ENCODE measurements at regions not wholly inside any gene's neighbourhood (a gene's known extent, or its start where the extent isn't known, plus 50 kb on each side); places are given as distances from the start of the nearest gene placed in this dataset.
"Not testable (repeated sequence)": the region's sequence is repeated elsewhere in the genome, so short reads cannot be mapped to it uniquely, and the experiment has no call there.

DNA sequence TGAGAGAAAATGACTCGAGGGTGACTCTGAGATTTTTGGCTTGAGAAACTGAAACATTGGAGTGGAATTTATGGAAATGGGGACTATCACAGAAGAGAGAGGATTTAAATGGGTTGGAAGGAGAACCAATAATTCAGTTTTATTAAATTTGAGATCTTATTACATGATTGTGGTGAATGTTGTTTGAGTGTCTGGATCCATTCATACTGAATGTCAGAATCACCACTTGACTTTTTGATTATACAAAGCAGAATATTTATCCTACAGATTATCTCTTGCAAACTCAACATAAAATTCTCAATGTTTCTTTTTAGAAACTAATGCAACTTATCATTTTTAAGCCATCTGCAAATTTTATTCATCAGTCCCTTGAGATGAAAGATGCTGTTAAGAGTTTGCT is 332.8 kb downstream of the CNTN3 start:
- DNase-seq (ENCODE audit: low read depth in 2 of 2), result no peak

- no peak for DNase-seq (ENCODE audit: low read depth in 2 of 2)
Observed at GRCh38 chr3:74273555-74274402, 340.7 kb downstream of the CNTN3 start.

DNA sequence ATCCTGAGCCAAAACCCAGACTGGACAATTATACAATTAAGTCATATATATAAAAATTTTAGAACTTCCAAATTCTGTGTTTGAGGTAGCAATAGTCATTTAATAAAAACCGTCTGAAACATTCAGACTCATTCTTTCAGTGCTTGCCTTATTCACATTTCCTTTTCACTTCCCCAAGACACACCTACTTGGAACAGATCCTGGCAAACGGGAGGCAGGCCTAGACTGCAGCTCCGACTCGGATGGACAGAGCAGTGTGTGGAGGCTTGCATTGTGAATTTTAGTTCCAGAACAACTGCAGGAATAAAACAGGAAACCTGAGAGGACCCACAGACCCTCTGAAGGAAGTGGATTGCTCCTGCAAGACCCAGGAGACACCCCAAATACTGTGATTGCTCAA is 341.4 kb downstream of the CNTN3 start:
- DNase-seq (ENCODE audit: low read depth in 2 of 2), result no peak

GRCh38 chr3:74271541-74271940 is 342.9 kb downstream of the CNTN3 start:
- no peak for DNase-seq (ENCODE audit: low read depth in 2 of 2)

DNA sequence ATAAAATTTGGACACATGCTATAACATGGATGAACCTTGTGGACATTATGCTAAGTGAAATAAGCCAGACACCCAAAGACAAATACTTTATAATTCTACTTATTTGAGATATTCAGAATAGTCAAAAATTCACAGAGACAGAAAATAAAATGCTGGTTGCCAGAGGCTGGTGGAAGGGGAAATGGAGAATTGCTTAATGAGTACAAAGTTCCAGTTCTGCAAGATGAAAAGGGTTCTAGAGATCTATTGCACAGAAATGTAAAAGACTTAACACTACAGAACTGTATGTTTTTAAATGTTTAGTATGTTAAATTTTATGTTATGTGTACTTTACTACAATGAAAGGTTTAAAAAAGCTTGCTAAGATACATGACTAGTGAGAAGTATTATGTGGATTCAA is 344.8 kb downstream of the CNTN3 start:
- DNase-seq (ENCODE audit: low read depth in 2 of 2), result no peak

DNA sequence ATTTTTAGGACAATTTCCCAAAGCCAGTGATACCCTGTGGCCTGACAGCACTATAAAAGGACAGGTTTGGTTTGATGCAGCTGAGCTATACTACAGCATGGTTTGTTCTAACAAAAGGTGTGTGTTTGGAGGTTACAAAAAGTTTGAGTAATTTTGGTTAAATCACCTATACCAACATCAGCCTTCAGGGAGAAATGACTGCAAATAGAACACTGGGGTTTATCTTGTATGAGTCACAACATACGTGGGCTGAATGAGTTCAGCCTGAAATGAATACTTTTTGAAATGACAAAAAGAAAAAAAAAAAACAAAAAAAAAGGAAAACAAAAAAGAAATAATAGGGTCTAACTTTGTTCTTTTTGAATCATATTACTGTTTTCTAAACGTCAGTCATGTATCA is 345.7 kb downstream of the CNTN3 start:
- DNase-seq (ENCODE audit: low read depth in 2 of 2), result no peak

DNA sequence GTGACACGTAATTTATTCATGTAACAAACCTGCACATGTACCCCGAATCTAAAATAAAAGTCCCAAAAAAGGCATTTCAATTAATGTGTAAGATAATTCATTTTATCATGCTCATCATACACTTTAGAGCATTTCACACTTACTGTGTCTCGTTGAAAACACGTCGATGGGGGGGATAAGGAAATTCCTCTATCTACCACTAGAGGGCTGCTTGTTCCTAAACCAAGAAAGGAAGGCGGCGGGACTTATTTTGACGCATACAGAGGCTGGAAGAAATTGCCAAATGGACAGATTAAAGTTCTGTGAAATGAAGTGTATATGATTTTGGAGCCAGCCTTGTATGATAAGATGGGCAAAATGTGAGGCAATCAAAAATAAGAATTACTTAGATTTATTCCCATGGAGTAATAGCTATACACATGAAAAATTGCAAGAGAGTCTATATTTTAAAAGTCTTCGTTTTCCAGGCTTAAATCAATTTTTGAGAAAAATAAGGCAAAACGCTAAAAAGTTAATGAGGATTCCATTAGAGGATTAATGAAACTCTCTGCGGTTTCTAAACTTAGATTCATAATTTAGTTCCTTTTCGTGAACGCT is 346.8 kb downstream of the CNTN3 start:
- peak in 1 of 2 donors; percentile 0 for DNase-seq (ENCODE audit: low read depth in 2 of 2)

DNA sequence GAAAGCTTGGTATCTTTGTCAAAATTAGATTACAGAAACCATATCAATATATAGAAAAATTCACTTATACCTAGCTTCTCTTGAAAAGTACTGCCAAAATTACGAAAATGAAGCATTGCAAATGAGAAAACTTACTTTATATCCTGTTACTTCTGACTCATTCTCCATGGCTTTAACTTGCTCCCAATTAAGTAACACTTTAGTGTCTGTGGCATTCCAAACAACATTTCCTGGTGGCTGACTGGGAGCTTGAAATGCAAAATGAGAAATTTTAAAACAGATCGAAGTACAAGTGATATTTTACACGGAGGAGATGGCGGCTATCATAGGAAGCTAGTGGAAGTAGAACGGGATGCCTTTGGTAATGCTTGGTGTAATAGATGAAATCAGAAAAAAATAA is 347.3 kb downstream of the CNTN3 start:
- DNase-seq (ENCODE audit: low read depth in 2 of 2), result no peak

DNA sequence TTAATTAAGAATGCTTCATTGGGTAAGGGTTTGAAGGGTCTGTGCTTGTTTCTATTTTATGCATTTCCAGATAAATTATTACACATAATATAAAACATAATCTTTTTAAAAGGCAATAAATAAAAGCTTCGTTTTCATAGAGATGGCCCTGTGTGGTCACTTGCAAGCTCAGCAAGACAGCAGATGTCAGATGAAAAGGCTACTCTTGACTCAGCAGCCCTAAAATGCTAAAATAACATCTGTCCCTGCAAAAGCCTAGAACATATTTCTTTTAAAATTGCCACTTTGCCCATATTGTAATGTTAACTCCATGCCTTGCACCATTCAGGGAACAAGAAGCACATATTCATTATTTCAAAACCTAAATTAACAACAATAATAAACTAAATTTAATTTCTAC is 349.4 kb downstream of the CNTN3 start:
- DNase-seq (ENCODE audit: low read depth in 2 of 2), result no peak

DNA sequence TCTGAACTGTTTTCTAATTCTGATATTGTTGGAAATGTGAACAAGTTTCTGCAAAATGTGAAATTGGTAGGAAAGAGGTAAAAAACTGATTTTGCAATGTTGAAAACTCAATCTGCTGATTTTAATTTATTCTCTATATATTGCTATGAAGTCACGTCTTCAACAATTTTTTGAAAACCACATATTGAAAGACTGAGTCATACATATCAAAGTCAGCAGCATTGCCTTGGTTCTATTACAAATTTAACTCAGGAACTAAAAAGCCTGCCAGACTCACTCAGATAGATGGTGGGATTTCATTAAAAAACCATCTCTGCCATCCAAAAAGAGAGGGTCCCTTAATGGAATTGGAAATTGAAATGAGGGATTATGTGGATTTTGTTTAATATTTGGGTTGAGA is 351.4 kb downstream of the CNTN3 start:
- DNase-seq (ENCODE audit: low read depth in 2 of 2), result no peak

DNA sequence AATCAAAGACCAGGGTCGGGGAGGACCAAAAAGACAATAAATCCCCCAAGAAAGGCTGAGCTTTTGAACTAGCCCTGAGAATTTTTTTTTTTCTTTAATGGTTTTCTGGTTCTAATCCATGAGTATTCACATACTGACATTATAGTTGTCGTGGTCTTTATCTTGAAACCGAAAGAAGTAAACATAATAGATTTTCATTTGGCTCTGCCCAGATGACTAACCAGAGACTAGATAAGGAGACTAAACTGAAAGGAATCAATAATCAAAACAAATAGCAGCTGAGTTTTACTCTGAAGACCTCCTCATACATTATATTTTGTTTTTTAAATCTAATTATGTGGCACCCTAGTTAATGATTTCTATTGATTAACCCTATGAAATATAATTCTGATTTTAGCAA is 381.4 kb downstream of the CNTN3 start:
- no peak for DNase-seq (ENCODE audit: low read depth in 2 of 2)

GRCh38 chr3:74217467-74217866 is 397.0 kb downstream of the CNTN3 start:
- DNase-seq (ENCODE audit: low read depth in 2 of 2), result no peak

DNA sequence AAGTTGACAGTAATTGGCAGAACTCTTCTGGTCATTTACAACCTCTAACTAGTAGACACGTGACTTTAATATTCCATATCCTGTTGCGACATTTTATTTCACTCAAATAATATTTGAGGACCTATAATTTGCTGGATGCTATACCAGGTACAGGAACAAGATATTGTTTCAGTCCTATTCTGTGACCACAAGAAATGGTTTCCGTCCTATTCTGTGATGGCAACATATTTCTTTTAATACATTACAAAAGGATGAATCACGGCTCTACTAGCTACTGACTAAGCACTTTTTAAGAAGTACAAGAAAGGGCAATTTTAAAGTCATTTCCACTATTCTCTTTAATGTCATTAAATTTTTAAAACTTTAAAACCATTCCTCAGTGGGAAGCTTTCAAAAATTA is 400.2 kb downstream of the CNTN3 start:
- no peak for DNase-seq (ENCODE audit: low read depth in 2 of 2)

GRCh38 chr3:74210739-74211138 is 403.7 kb downstream of the CNTN3 start:
- no peak for DNase-seq (ENCODE audit: low read depth in 2 of 2)

DNA sequence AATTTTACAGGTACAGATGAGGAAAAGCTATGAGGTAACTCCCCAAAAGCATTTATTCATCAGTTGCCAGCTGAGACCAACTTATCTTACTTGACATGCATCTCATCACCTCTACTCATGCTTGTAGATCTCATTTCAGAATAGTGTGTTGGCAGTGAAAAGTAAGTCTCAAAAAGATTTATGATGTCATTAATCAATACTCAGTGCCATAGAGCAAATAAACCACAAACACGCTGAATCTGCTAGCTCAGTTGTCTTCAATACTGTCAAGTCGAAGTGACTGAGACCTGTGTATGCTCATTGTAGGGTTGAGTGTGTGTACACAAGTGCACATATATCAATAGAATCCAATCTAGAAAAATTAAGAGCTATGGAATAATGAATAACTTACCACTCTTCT is 413.5 kb downstream of the CNTN3 start:
- DNase-seq (ENCODE audit: low read depth in 2 of 2), result no peak

GRCh38 chr3:74178664-74179063 is 435.8 kb downstream of the CNTN3 start:
- not testable (repeated sequence) for DNase-seq (ENCODE audit: low read depth in 2 of 2)

DNA sequence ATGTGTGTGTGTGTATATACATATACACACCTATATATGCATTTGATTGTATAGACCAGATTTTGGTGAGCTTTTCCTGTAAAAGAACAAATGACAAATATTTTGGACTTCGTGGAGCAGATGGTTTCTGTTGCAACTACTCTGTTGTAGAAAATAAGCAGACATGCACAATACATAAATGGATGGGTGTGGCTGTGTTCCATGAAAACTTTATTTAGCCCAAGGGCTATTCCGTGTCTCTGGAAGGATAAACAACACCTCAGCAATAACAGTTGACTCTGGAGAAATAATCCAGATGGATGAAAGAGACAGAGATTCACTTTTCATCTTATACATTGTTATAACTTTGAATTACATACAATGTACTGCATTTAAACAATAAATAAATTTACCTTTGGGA is 441.4 kb downstream of the CNTN3 start:
- DNase-seq (ENCODE audit: low read depth in 2 of 2), result no peak

GRCh38 chr3:74167926-74168325 is 446.5 kb downstream of the CNTN3 start:
- DNase-seq (ENCODE audit: low read depth in 2 of 2), result no peak

DNA sequence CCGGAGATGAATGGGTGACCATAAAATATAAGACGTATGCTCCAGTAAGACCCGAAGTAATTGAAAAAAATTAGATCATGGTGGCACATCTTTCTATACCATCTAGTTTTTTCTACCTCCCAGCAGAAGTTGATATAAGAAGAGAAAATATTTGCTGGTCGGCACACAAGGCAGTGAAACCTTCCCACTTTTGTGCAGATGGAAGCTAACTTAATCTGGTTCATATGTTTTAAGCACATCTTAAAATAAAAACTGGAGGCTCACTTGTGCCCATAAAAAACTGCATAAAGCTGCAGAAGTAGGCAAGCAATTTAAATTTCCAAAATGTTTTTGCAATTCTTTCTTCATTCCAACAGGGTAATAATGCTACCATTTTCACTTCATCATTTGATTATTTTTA is 449.2 kb downstream of the CNTN3 start:
- no peak for DNase-seq (ENCODE audit: low read depth in 2 of 2)

GRCh38 chr3:74149466-74149865 is 465.0 kb downstream of the CNTN3 start:
- no peak for DNase-seq (ENCODE audit: low read depth in 2 of 2)

GRCh38 chr3:74145277-74145676 is 469.2 kb downstream of the CNTN3 start:
- DNase-seq (ENCODE audit: low read depth in 2 of 2), result no peak

GRCh38 chr3:74139648-74140047 is 474.8 kb downstream of the CNTN3 start:
- no peak for DNase-seq (ENCODE audit: low read depth in 2 of 2)

- DNase-seq (ENCODE audit: low read depth in 2 of 2), result no peak
Observed at GRCh38 chr3:74137790-74138189, 476.7 kb downstream of the CNTN3 start.

- DNase-seq (ENCODE audit: low read depth in 2 of 2), result no peak
Observed at GRCh38 chr3:74135808-74136207, 478.7 kb downstream of the CNTN3 start.
